ENCODE measurements at regions not wholly inside any gene's neighbourhood (a gene's known extent, or its start where the extent isn't known, plus 50 kb on each side); places are given as distances from the start of the nearest gene placed in this dataset.
"Not testable (repeated sequence)": the region's sequence is repeated elsewhere in the genome, so short reads cannot be mapped to it uniquely, and the experiment has no call there.

GRCh38 chr2:238527565-238527964, 100.8 kb downstream of the ASB1 start:
- peak; percentile 27 for DNase-seq (ENCODE audit: low read depth, low spot score)
- in situ Hi-C loops (cut with HindIII; ENCODE audit: low sequenced_read_pairs), result no loop called here
- no peak for TF ChIP-seq CTCF (IDR thresholded peaks at IDR 0.05; ENCODE audit: low read depth, low read length)
- no peak overlapping the region for H3K4me3 ChIP-seq (ENCODE audit: low read depth, low read length)

DNA sequence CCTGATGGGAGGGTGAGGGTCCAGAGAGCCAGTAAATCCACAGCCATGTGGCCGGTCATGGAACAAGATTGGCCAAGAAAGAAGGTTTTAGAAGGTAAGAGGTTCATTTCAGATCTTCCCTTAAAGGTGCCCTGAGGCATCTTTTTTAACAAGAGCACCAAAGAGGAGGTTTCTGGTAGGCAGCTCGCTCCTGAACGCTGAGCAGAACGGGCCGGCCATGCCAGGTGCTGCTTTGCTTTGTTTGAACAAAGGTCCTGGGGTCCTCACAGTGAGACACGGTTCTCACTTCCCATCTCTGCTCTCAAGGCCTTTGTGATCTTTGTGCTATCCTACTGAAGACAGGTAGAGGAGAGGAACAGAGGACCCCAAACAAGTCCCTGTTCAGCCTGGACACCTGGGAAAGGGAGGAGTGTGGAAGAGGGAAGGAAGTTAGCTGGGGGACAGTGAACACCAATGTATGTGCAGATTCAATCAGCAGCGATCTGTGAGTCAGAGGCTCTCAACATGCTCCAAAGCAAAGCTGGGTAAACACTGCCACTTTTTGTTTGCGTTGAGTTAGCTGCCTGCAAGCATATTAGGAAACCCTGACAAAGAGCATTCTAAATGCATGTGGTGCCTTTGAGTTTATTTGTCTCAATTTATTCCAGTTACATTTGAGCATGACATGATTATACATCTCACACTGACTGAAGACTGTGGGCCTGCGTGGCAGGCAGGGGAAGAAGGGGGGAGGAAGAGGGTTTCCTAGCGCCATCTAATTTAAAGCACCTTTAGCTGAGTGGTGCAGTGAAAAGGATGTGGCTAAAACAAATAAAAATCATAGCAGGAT, 102.4 kb downstream of the ASB1 start:
- in situ Hi-C loops (cut with HindIII; ENCODE audit: low sequenced_read_pairs), result no loop called here
- peak; percentile 71 for DNase-seq (ENCODE audit: low read depth, low spot score)
- TF ChIP-seq CTCF (IDR thresholded peaks at IDR 0.05; ENCODE audit: low read depth, low read length), result peak; percentile 12
- no peak overlapping the region for H3K4me3 ChIP-seq (ENCODE audit: low read depth, low read length)

- DNase-seq (ENCODE audit: low read depth, low spot score); in situ Hi-C loops (cut with HindIII; ENCODE audit: low sequenced_read_pairs); H3K4me3 ChIP-seq (ENCODE audit: low read depth, low read length): not testable (repeated sequence)
Observed at GRCh38 chr2:238531017-238531645, 104.4 kb downstream of the ASB1 start.

DNA sequence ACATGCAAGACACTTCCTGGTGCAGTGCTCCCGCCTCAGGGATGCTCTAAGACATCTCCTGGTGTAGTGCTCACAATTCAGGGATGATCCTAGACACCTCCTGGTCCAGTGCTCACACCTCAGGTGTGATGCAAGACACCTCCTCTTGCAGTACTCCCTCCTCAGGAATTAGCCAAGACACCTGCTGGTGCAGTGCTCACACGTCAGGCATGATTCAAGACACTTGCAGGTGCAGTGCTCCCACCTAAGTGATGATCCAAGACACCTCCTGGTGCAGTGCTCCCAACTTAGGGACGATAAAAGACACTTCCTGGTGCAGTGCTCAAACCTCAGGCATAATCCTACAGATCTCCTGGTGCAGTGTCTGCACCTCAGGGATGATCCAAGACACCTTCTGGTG, 117.0 kb downstream of the ASB1 start:
- in situ Hi-C loops (cut with HindIII; ENCODE audit: low sequenced_read_pairs); DNase-seq (ENCODE audit: low read depth, low spot score); H3K4me3 ChIP-seq (ENCODE audit: low read depth, low read length): not testable (repeated sequence)

GRCh38 chr2:238548902-238549462, 122.3 kb downstream of the ASB1 start:
- DNase-seq (ENCODE audit: low read depth, low spot score), result no peak
- in situ Hi-C loops (cut with HindIII; ENCODE audit: low sequenced_read_pairs), result no loop called here
- H3K4me3 ChIP-seq (ENCODE audit: low read depth, low read length), result no peak overlapping the region
- TF ChIP-seq CTCF (IDR thresholded peaks at IDR 0.05; ENCODE audit: low read depth, low read length), result no peak

DNA sequence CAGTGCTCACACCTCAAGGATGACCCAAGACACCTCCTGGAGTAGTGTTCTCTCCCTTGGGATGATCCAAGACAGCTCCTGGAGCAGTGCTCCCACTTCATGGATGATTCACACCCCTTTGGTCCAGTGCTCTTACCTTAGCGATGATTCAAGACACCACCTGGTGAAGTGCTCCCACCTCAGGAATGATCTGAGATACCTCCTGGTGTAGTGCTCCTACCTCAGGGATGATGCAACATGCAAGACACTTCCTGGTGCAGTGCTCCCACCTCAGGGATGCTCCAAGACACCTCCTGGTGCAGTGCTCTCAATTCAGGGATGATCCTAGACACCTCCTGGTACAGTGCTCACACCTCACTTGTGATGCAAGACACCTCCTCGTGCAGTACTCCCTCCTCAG, 123.1 kb downstream of the ASB1 start:
- in situ Hi-C loops (cut with HindIII; ENCODE audit: low sequenced_read_pairs), result no loop called here
- DNase-seq (ENCODE audit: low read depth, low spot score), result no peak
- TF ChIP-seq CTCF (IDR thresholded peaks at IDR 0.05; ENCODE audit: low read depth, low read length), result no peak
- H3K4me3 ChIP-seq (ENCODE audit: low read depth, low read length), result no peak overlapping the region

GRCh38 chr2:238551091-238551490, 124.4 kb downstream of the ASB1 start:
- in situ Hi-C loops (cut with HindIII; ENCODE audit: low sequenced_read_pairs), result no loop called here
- TF ChIP-seq CTCF (IDR thresholded peaks at IDR 0.05; ENCODE audit: low read depth, low read length), result no peak
- H3K4me3 ChIP-seq (ENCODE audit: low read depth, low read length), result no peak overlapping the region
- DNase-seq (ENCODE audit: low read depth, low spot score), result no peak
